ENCODE measurements at regions not wholly inside any gene's neighbourhood (a gene's known extent, or its start where the extent isn't known, plus 50 kb on each side); places are given as distances from the start of the nearest gene placed in this dataset.

- TF ChIP-seq CTCF (conservative IDR thresholded peaks at IDR 0.05): no peak
- TF ChIP-seq EZH2 (IDR thresholded peaks at IDR 0.05; ENCODE audit: low read depth): no peak
These were observed 167.8 kb downstream of the GASK1B start for GRCh38 chr4:158005021-158005420.

All from PC-9 (cell line).